Esophagus squamous epithelium (tissue), 4 donors: ENCODE measurements at regions not wholly inside any gene's neighbourhood (a gene's known extent, or its start where the extent isn't known, plus 50 kb on each side); places are given as distances from the start of the nearest gene placed in this dataset.

Experiments used
- POLR2A ChIP-seq, 4 donors: fragments of 450-650 bp; IDR thresholded peaks; one replicate each; pipeline ENCODE4 v1.6.1; 2017; ENCODE audit warnings: antibody characterized with exemption in 4 of 4, mild to moderate bottlenecking in 4 of 4, moderate library complexity in 3 of 4
- TF ChIP-seq, protein P1 (sequence below), 6 experiments: fragments of 450-650 bp in 4 of 6; fragments of 200-600 bp in 2 of 6; sonication (generic) in 2 of 6; IDR thresholded peaks; one replicate each; pipeline ENCODE4 v1.5.1; 2016 to 2019; ENCODE audit warnings: antibody characterized with exemption in 6 of 6, mild to moderate bottlenecking in 4 of 6, moderate library complexity in 4 of 6

DNA sequence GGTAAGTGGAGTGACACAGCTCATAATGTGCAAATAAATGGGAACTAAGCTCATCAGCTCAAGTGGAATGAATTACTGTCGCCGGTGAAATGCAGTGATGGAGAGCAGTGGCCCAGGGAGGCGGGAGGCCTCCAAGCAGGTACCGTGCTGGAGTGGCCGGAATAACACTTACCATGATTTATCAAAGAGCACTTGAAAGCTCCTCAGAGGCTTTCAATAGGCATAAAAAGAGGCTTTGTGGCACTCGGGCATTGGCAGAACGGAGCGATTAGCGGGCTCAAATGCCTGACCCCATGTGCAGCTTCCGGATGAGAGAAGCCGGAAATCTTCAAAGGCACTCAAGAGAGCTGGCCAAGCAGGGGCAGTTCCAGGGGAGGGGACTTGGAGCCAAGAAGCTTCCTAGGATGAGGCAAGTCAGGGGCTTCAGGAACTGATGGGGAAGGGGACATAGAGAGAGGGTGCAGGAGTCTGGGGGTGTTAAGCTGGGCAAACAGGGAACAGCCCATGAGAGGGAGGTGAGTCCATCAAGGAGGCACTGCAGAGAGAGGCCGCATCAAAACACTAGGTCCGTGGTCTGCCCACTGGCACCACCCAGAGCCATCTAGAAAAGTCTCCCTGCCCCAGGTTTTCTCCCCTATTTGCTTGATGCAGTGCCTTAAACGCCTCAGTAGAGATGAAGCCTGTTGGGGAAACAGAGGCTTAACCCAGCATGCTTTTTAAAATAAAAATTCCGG is 144.0 kb upstream of the IRX6 start:
- TF ChIP-seq, protein P1, sequence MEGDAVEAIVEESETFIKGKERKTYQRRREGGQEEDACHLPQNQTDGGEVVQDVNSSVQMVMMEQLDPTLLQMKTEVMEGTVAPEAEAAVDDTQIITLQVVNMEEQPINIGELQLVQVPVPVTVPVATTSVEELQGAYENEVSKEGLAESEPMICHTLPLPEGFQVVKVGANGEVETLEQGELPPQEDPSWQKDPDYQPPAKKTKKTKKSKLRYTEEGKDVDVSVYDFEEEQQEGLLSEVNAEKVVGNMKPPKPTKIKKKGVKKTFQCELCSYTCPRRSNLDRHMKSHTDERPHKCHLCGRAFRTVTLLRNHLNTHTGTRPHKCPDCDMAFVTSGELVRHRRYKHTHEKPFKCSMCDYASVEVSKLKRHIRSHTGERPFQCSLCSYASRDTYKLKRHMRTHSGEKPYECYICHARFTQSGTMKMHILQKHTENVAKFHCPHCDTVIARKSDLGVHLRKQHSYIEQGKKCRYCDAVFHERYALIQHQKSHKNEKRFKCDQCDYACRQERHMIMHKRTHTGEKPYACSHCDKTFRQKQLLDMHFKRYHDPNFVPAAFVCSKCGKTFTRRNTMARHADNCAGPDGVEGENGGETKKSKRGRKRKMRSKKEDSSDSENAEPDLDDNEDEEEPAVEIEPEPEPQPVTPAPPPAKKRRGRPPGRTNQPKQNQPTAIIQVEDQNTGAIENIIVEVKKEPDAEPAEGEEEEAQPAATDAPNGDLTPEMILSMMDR (IDR thresholded peaks at IDR 0.05): no peak
- TF ChIP-seq POLR2A (IDR thresholded peaks at IDR 0.05): no peak
